ENCODE measurements at regions not wholly inside any gene's neighbourhood (a gene's known extent, or its start where the extent isn't known, plus 50 kb on each side); places are given as distances from the start of the nearest gene placed in this dataset.

GRCh38 chr1:190935925-190936324, 458.3 kb upstream of the BRINP3 start:
- TF ChIP-seq CTCF (IDR thresholded peaks at IDR 0.05) (no peak), POLR2AphosphoS5 (IDR thresholded peaks at IDR 0.05) (no peak)
